ENCODE measurements at regions not wholly inside any gene's neighbourhood (a gene's known extent, or its start where the extent isn't known, plus 50 kb on each side); places are given as distances from the start of the nearest gene placed in this dataset.

DNA sequence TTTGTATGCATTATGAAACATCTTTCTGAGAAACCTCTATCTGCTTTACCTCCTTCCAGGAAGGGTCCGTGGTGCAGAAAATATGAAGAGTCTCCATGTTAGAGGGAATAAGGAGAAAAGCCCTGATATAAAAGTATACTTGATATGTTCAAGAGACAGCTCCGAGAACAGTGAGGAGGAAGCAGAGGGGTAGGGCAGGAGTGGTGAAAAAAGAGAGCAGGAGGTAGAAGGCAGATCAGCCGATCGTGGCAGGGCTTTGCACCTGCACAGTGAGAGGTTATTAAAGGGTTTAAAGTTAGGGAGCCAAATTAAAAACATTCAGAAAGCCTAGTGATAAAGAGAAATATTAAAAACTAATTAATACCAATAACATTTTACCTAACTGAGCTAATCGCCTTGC is 419.7 kb downstream of the FAT4 start:
- H3K36me3 ChIP-seq: no peaks in the 10 kb centered on the region
- no peak for TF ChIP-seq POLR2AphosphoS5 (IDR thresholded peaks at IDR 0.05)
- TF ChIP-seq EP300 (IDR thresholded peaks at IDR 0.05): no peak
- TF ChIP-seq, protein P1, sequence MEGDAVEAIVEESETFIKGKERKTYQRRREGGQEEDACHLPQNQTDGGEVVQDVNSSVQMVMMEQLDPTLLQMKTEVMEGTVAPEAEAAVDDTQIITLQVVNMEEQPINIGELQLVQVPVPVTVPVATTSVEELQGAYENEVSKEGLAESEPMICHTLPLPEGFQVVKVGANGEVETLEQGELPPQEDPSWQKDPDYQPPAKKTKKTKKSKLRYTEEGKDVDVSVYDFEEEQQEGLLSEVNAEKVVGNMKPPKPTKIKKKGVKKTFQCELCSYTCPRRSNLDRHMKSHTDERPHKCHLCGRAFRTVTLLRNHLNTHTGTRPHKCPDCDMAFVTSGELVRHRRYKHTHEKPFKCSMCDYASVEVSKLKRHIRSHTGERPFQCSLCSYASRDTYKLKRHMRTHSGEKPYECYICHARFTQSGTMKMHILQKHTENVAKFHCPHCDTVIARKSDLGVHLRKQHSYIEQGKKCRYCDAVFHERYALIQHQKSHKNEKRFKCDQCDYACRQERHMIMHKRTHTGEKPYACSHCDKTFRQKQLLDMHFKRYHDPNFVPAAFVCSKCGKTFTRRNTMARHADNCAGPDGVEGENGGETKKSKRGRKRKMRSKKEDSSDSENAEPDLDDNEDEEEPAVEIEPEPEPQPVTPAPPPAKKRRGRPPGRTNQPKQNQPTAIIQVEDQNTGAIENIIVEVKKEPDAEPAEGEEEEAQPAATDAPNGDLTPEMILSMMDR (IDR thresholded peaks at IDR 0.05): no peak
- no peak overlapping the region for H3K27ac ChIP-seq
- WGBS: 82% methylated on average over 5 of the region's 5 CpGs
- no peak for DNase-seq (ENCODE audit: low spot score in 2 of 2)
- no peak overlapping the region for H3K4me3 ChIP-seq
- no peaks in the 10 kb centered on the region for H3K4me1 ChIP-seq
- H3K9me3 ChIP-seq: no peaks in the 10 kb centered on the region
- no peaks in the 10 kb centered on the region for H3K27me3 ChIP-seq

DNA sequence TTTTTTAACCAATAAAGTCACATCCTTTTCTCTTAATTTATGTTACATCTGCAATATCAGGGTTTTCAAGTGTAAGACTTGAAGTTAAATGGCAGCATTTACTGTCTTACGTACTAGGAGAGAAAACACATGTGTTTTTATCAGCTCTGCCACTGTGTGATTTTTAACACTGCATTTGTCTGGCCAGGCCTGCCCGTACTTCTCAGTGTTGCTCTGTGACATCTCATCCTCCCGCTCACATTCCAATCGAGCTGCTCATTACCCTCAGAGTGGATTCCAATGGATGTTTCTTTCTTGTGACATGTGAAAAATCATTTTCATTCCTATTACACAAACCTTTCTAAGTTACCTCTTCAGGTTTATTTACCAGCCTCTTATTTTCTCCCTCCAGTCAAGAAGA is 420.3 kb downstream of the FAT4 start:
- no peak for DNase-seq (ENCODE audit: low spot score in 2 of 2)
- no peak overlapping the region for H3K27ac ChIP-seq
- H3K4me1 ChIP-seq: no peaks in the 10 kb centered on the region
- TF ChIP-seq POLR2AphosphoS5 (IDR thresholded peaks at IDR 0.05): no peak
- TF ChIP-seq, protein P1 (IDR thresholded peaks at IDR 0.05): no peak
- TF ChIP-seq POLR2A (IDR thresholded peaks at IDR 0.05): no peak
- TF ChIP-seq EP300 (IDR thresholded peaks at IDR 0.05): no peak
- no peaks in the 10 kb centered on the region for H3K9me3 ChIP-seq
- H3K4me3 ChIP-seq: no peak overlapping the region
- H3K36me3 ChIP-seq: no peaks in the 10 kb centered on the region
- no peaks in the 10 kb centered on the region for H3K27me3 ChIP-seq
- WGBS: 39% methylated on average over 4 of the region's 4 CpGs

DNA sequence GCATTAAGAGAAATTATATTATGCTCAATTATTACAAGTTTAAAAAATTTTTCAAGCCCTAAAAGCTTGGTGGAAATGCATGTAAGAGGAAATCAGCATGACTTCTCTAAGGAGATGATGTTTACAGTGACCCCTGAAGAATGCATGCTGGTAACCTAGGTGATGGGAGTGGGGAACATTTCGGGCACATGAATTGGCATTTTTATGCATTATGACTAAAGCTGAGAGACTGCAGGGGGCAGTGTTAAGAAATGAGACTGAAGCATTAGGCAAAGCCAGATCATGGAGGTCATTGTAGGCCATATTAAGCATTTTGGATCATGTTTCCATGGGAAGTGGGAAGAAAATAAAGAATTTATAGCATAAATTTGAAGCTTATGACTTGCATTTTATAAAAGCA is 421.3 kb downstream of the FAT4 start:
- Histone ChIP-seq H3K27me3 (no peaks in the 10 kb centered on the region), H3K4me3 (no peak overlapping the region), H3K27ac (no peak overlapping the region), H3K36me3 (no peaks in the 10 kb centered on the region), H3K9me3 (no peaks in the 10 kb centered on the region), H3K4me1 (no peaks in the 10 kb centered on the region)
- TF ChIP-seq, protein P1 (IDR thresholded peaks at IDR 0.05): no peak
- TF ChIP-seq POLR2AphosphoS5 (IDR thresholded peaks at IDR 0.05) (no peak), POLR2A (IDR thresholded peaks at IDR 0.05) (no peak), EP300 (IDR thresholded peaks at IDR 0.05) (no peak)
- 92% methylated on average over 1 of the region's 1 CpG for WGBS
- no peak for DNase-seq (ENCODE audit: low spot score in 2 of 2)

DNA sequence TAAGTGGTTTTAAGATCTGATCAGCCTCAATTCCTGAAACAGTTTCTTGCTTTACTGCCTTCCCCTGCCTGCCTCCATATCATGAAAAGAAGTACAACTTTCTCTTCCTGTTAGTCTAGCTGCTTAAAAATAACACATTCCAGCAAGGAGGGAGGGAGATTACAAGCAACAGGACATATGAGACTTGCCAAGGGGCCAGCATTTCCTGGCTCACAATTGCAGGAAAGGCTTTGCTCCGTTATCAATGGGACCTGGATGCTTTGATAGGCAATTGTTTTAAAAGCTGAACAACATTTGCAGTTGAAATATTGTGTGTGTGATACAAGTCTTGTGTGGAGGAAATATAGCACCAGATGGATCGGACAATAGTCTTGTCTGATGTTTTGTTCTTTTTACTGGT is 425.0 kb downstream of the FAT4 start:
- DNase-seq (ENCODE audit: low spot score in 2 of 2): no peak
- Histone ChIP-seq H3K9me3 (no peaks in the 10 kb centered on the region), H3K27ac (no peak overlapping the region), H3K4me3 (no peak overlapping the region), H3K27me3 (no peaks in the 10 kb centered on the region), H3K4me1 (no peaks in the 10 kb centered on the region), H3K36me3 (no peaks in the 10 kb centered on the region)
- TF ChIP-seq, protein P1 (IDR thresholded peaks at IDR 0.05): no peak
- no peak for TF ChIP-seq EP300 (IDR thresholded peaks at IDR 0.05)
- TF ChIP-seq POLR2A (IDR thresholded peaks at IDR 0.05): no peak
- TF ChIP-seq POLR2AphosphoS5 (IDR thresholded peaks at IDR 0.05): no peak
- WGBS: 67% methylated on average over 2 of the region's 2 CpGs

DNA sequence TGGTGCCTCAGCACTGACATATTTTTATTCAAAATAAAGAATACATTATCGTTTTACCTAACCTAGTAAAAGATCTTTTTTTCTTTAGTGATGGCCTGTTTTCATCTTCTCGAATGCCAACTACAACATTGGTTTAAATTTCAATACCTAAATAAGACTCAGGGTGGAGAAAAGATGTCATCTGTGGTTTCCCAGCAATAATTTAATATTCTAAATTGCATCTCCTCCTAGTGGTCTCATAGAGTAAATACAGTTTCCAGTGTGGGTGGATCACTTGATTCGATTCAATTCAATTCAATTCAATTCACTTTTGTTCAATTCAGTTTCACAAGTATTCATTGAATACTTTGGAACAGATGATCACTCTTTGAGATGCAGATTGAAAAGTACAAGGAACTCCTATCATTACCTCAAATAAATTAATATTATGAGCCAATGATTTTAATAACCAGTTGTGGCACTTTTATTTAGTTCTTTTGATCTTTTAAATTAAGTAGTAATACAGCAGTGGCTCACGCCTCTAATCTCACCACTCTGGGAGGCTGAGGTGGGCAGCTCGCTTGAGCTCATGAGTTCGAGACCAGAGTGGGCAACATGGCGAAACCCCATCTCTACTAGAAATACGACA is 427.2 kb downstream of the FAT4 start:
- Histone ChIP-seq H3K4me3 (no peak overlapping the region), H3K36me3 (no peaks in the 10 kb centered on the region), H3K27ac (no peak overlapping the region), H3K4me1 (no peaks in the 10 kb centered on the region), H3K9me3 (no peaks in the 10 kb centered on the region), H3K27me3 (no peaks in the 10 kb centered on the region)
- TF ChIP-seq EP300 (IDR thresholded peaks at IDR 0.05): no peak
- TF ChIP-seq POLR2A (IDR thresholded peaks at IDR 0.05): no peak
- no peak for TF ChIP-seq POLR2AphosphoS5 (IDR thresholded peaks at IDR 0.05)
- TF ChIP-seq, protein P1 (IDR thresholded peaks at IDR 0.05): peak in 1 of 2 donors; percentile 31
- 78% methylated on average over 8 of the region's 8 CpGs for WGBS
- DNase-seq (ENCODE audit: low spot score in 2 of 2): no peak

All from suprapubic skin (tissue), 4 donors.